NCI-H748 (cell line): ENCODE measurements at regions not wholly inside any gene's neighbourhood (a gene's known extent, or its start where the extent isn't known, plus 50 kb on each side); places are given as distances from the start of the nearest gene placed in this dataset.
"Not testable (repeated sequence)": the region's sequence is repeated elsewhere in the genome, so short reads cannot be mapped to it uniquely, and the experiment has no call there.

Experiments
- DNase-seq: peaks from one replicate; lab custom pipeline; 2025; ENCODE audit not compliant: unreplicated experiment; lab: John Stamatoyannopoulos, UW

GRCh38 chr2:115904516-115904915, 1462.1 kb downstream of the DPP10 start:
- DNase-seq: no peak

DNA sequence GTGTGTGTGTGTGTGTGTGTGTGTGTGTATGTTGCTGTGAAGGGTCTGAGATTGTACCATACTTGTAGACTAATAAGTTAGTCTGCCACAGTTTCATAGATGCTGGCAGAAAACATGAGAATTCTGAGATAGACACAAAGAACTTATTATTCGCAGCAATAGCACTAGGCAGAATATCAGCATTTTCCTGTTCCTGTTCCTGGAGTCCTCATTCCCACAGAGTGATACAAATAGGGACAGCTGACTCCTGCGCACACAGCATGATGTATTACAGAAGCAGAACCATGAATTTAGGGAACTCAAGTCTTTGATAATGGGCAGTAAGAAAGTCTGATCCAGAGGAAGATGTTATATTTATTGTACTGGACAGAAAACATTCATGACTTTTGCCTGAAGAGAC, 1466.3 kb downstream of the DPP10 start:
- no peak for DNase-seq

DNA sequence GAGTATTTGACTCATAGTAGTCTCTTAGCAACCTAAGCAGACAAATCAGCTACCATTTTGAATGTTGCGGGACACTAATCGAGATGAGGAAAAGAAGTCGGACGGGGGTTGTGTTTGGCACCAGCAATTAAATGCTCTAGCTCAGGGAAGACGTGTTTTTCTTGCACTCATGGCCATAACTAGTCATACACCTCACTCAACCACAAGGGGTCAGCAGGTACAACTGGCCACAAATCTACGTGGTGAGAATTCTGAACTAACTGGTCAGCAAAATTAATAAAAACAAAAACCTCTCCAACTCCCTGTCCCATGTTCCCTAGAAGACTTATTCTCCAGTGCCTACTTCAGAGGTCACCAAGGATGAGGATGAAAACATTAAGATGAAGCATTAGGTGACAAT, 1467.8 kb downstream of the DPP10 start:
- peak; percentile 1 for DNase-seq

DNA sequence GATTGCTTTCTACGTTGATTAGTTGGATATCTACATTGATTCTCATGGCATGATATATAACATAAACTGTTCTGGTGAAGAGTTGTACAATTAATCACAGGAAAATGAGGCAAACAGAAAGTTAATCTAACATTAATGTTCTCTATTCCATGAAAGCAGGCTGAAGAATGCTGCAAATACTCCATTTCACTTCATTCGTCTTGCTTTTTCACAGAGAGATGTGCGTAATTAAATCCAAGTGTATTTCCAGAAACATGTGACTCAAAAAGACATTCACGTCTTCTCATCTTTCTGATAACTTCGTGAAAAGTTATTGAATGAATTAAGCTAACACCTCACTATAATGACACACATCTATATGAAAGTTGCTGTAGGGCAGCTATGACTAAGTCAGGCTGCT, 1471.5 kb downstream of the DPP10 start:
- DNase-seq: no peak

- DNase-seq: no peak
Measured at GRCh38 chr2:115921541-115921940, 1479.1 kb downstream of the DPP10 start.

GRCh38 chr2:115939902-115940301, 1497.5 kb downstream of the DPP10 start:
- no peak for DNase-seq

DNA sequence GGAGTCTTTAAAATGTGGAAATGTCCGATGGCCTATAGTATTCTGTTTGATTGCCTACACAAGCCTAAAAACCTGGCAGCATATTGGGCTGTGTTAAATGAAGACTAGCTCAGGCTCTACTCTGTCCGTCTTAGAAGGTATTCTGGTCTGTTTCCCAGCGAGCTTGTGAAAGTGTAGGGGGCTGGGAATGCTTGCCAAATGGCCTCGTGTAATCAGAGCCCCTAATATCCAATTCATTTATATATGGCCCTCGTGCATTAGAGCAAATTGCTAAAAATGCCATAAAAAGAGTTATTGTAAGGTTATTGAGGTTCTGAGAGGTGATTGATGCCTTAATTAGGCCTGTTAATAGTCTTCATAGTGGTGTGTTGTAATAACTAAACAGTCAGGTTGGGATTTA, 1500.4 kb downstream of the DPP10 start:
- peak; percentile 11 for DNase-seq

- DNase-seq: no peak
Measured at GRCh38 chr2:115946341-115946740, 1503.9 kb downstream of the DPP10 start.

- no peak for DNase-seq
Measured at GRCh38 chr2:115946891-115947290, 1504.5 kb downstream of the DPP10 start.

- no peak for DNase-seq
Measured at GRCh38 chr2:115976916-115977315, 1534.5 kb downstream of the DPP10 start.

GRCh38 chr2:115999039-115999438, 1556.6 kb downstream of the DPP10 start:
- no peak for DNase-seq

DNA sequence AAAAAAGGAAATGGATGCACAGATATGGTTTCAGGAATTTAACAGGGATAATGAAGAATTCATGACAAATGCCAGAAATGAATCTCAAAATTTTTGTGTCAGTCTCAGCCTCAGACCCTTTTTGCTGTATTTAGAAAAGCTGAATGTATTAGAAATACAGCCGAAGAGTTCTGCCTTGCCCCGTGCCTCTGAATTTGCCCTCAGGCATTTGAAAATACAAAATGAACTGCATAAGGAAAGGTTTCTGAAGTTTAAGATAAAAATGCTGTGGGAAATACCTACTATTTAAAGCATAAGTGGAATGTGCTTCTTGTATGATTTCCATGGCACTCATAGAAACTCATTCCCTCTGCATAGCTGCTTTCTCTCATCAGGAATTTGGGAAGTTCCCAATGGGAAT, 1580.6 kb downstream of the DPP10 start:
- DNase-seq: no peak

DNA sequence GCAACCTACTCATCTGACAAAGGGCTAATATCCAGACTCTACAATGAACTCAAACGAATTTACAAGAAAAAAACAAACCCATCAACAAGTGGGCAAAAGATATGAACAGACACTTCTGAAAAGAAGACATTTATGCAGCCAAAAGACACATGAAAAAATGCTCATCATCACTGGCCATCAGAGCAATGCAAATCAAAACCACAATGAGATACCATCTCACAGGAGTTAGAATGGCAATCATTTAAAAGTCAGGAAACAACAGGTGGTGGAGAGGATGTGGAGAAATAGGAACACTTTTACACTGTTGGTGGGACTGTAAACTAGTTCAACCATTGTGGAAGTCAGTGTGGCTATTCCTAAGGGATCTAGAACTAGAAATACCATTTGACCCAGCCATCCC, 1596.3 kb downstream of the DPP10 start:
- not testable (repeated sequence) for DNase-seq

DNA sequence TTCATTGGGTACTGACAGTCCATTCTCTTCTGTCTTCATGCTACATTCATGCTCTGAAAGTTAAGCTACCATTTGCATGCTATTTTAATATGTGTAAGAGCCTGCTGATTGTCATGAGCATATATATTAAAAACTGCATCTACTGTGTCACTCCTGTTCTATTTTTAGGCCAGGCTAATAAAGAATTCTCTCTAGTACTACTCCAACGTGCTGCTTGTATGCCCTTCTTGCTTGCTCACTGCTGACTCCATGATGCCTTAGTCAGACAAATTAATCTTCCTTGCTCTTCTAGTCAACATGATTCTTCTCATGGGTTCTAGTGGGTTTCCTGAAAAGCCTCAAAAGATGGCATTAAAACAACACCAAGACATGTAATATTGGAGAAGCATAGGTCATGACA, 1600.1 kb downstream of the DPP10 start:
- DNase-seq: no peak

GRCh38 chr2:116057538-116057937, 1615.1 kb downstream of the DPP10 start:
- no peak for DNase-seq

DNA sequence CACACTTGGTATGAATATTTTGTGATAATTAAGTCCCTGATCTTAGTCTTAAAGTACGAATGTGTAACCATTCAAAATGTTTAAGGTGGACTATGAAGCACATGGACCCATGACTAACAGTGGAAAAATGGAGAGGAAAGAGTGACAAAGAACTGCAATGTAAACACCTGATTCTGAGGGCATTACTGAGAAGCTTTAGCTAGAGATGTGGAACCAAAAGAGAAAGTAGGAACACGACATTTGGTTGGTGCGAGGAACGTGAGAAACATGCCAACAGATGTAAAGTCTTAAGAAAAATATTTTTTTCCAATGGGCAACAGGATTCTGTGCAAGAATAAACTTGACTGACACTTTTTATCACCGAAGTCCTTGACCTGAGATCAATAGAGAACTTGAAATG, 1618.6 kb downstream of the DPP10 start:
- DNase-seq: no peak

- DNase-seq: no peak
Measured at GRCh38 chr2:116073731-116074130, 1631.3 kb downstream of the DPP10 start.

- no peak for DNase-seq
Measured at GRCh38 chr2:116074161-116074560, 1631.7 kb downstream of the DPP10 start.

- DNase-seq: no peak
Measured at GRCh38 chr2:116088236-116088635, 1645.8 kb downstream of the DPP10 start.

DNA sequence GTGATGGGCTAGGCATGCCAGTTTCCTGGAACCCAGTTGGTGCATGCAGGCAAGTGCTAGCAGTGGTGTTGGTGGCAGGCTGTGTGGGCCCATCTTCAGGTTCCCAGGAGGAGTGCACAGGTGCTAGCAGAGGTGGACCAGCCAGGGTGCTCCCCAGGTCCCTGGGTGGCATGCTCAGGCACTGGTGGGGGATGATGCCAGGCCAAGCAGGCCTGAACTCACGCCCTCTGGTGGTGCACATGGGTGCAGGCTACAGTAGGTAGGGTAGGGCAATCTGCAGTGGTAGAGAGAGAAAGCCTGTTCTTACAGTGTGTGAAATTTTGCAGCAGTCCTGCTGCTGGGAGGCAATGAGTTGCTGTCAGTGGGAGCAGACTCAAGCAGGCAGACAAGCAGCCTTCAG, 1651.8 kb downstream of the DPP10 start:
- no peak for DNase-seq

- DNase-seq: no peak
Measured at GRCh38 chr2:116095636-116096035, 1653.2 kb downstream of the DPP10 start.

DNA sequence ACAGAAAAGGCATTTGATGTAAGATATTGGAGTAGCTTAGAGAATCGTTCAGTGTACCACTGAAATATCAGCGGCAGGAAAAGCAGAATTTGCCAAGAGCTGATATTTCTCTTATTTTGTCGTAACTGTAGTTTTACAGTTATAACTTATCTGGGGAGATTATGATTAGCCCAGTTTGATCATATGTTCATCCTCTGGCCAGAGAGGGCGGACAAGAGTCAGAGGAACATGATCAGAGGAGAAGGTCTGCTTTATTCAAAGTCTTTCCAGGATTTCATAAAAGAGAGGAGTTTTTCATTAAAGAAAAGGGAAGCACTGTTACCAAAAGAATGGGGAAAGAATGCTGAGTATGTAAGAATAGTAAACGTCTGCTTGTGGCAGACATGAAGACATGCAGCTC, 1655.6 kb downstream of the DPP10 start:
- no peak for DNase-seq

DNA sequence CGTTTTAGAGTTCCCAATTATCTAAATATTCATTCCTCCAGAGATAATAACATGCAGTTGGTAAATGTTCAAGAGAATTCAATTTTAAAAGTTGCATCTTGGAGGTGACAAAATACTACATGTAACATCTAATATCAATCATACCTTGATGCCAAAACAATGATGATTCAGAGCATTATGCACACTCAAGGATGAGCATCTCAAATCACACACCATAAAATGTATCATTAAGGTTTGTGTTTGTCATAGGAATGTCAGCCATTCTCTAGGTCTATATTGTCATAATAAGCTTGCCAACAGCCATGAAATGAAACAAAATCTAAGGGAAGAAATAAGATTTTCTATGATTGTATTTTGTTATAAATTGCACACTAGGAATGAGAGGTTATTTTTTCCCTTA, 1667.0 kb downstream of the DPP10 start:
- DNase-seq: no peak

DNA sequence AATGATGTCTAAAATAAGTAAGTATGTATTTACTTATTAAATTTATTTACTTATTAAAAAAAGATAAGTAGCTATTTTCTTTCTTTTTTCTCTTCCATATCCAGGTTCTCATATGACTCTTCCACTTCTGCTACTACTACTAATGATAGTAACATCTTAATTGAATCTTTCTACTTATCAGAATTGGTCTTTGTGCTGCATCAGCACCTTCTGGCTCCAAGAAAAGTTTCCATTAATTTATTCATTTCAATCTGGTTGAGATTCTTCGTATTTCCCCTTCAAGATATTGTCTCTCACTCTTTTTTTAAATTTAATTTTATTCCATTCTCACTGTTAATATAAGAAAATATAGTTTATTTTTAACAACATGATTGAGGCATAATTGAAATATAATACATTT, 1675.4 kb downstream of the DPP10 start:
- no peak for DNase-seq
